ENCODE measurements at regions not wholly inside any gene's neighbourhood (a gene's known extent, or its start where the extent isn't known, plus 50 kb on each side); places are given as distances from the start of the nearest gene placed in this dataset.
A peak's percentile ranks its signal among the peaks of the same experiment; 100 is the strongest.
"Not testable (repeated sequence)": the region's sequence is repeated elsewhere in the genome, so short reads cannot be mapped to it uniquely, and the experiment has no call there.

DNA sequence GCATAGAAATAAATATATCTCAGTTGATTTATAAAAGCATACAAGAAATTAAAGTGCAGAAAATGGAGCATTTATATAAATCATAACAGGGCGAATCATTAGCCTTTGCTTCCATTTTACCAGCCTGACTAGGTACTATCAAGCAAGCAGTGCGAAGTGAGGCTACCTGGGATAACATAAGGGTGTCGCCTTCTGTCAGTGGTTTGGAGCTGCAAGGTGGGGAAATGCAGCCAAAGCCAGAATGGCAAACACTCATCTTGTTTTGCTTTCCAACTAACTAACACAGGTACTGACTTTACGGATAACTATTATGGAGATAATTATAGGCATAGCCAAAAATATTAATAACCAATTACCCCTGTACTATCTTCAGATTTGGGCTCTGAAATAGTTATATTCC is 1459.8 kb downstream of the RAPGEF2 start:
- Mint-ChIP-seq H3K27ac (no peak overlapping the region), H3K4me1 (no peaks in the 10 kb centered on the region), H3K27me3 (no peaks in the 10 kb centered on the region), H3K36me3 (no peaks in the 10 kb centered on the region), H3K4me3 (no peak overlapping the region), H3K9me3 (peaks cover 0 to 4% (median 0%) of the 10 kb centered on the region in 7 donors)
- no peak for DNase-seq
- ATAC-seq (ENCODE audit: low read depth in 2 of 2), result no peak

DNA sequence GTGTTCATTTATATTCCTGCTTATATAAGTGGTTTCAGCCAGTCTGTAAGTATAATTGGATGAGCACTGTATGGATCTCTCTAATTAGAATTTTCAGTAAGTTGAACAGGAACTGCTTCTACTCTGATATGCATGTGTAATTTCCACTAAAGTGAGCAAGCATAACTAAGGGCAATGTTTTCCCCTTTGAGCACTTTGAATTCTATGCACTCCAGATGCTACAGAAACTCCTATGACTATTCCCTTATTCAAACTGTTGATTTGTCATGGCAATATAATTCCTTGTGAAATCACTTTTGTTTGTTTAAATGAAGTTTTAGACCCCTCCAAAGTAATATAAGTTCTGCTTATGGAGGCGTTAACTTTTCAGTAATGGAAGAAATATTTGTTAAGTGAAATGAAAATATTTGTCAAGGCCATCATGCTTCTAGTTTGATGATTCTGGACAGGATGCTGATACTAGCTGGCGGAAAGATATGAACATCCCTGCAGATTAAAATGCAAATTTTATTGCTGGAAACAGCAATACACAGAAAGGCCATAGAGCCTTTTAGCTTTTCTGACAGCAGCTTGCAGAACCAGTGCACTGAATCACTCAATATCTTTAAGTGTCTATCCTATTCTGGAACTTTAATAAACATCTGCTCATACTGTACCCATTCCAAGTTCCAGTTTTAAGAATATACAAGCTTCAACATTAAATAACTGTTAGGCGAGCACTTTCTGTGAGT is 1460.8 kb downstream of the RAPGEF2 start:
- Mint-ChIP-seq H3K36me3 (no peaks in the 10 kb centered on the region), H3K4me1 (no peaks in the 10 kb centered on the region), H3K27me3 (no peaks in the 10 kb centered on the region), H3K4me3 (no peak overlapping the region), H3K27ac (no peak overlapping the region), H3K9me3 (peaks cover 0 to 4% (median 2%) of the 10 kb centered on the region in 7 donors)
- ATAC-seq (ENCODE audit: low read depth in 2 of 2) (no peak), DNase-seq (no peak)

- Mint-ChIP-seq H3K4me1 (no peaks in the 10 kb centered on the region), H3K36me3 (no peaks in the 10 kb centered on the region), H3K27me3 (no peaks in the 10 kb centered on the region), H3K9me3 (peaks cover 0 to 5% (median 2%) of the 10 kb centered on the region in 7 donors), H3K27ac (no peak overlapping the region), H3K4me3 (no peak overlapping the region)
- DNase-seq (no peak), ATAC-seq (ENCODE audit: low read depth in 2 of 2) (no peak)
These were observed 1464.8 kb downstream of the RAPGEF2 start for GRCh38 chr4:160567634-160568033.

DNA sequence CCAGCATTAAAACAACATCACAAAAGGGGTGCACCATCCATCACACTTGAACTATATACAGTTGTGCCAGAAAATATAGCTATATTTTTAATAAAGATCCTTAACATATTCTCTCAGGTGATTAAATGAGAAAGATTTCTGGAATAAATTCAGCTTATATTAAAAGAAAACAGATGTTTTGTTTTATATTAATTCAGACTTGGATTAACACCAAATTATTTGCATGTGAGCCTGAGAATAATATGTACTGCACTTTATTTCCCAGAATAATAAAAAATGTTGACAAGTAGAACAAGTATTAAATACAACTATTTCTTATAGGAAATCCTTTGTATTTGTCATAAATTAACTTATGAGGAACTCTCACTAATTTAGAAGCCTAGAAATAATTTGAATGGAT is 1467.4 kb downstream of the RAPGEF2 start:
- peak overlapping the region in 1 of 8 donors; percentile 6 for H3K4me3 Mint-ChIP-seq
- H3K36me3 Mint-ChIP-seq, result no peaks in the 10 kb centered on the region
- H3K27me3 Mint-ChIP-seq, result no peaks in the 10 kb centered on the region
- H3K4me1 Mint-ChIP-seq, result no peaks in the 10 kb centered on the region
- ATAC-seq (ENCODE audit: low read depth in 2 of 2) (no peak), DNase-seq (no peak)
- no peak overlapping the region for H3K27ac Mint-ChIP-seq
- peaks cover 0 to 5% (median 2%) of the 10 kb centered on the region in 7 donors for H3K9me3 Mint-ChIP-seq

GRCh38 chr4:160574272-160574671 is 1471.4 kb downstream of the RAPGEF2 start:
- H3K27me3 Mint-ChIP-seq; DNase-seq; H3K27ac Mint-ChIP-seq; H3K36me3 Mint-ChIP-seq; H3K9me3 Mint-ChIP-seq; H3K4me3 Mint-ChIP-seq; ATAC-seq (ENCODE audit: low read depth in 2 of 2); H3K4me1 Mint-ChIP-seq: not testable (repeated sequence)

GRCh38 chr4:160580581-160580980 is 1477.7 kb downstream of the RAPGEF2 start:
- no peak for DNase-seq
- H3K9me3 Mint-ChIP-seq, result peaks cover 0 to 13% (median 7%) of the 10 kb centered on the region in 7 donors
- ATAC-seq (ENCODE audit: low read depth in 2 of 2), result no peak
- no peak overlapping the region for H3K27ac Mint-ChIP-seq
- no peaks in the 10 kb centered on the region for H3K36me3 Mint-ChIP-seq
- no peak overlapping the region for H3K4me3 Mint-ChIP-seq
- no peaks in the 10 kb centered on the region for H3K27me3 Mint-ChIP-seq
- no peaks in the 10 kb centered on the region for H3K4me1 Mint-ChIP-seq

- H3K9me3 Mint-ChIP-seq, result peaks cover 0 to 9% (median 0%) of the 10 kb centered on the region in 7 donors
- DNase-seq (no peak), ATAC-seq (ENCODE audit: low read depth in 2 of 2) (no peak)
- no peak overlapping the region for H3K27ac Mint-ChIP-seq
- no peaks in the 10 kb centered on the region for H3K4me1 Mint-ChIP-seq
- H3K36me3 Mint-ChIP-seq, result no peaks in the 10 kb centered on the region
- H3K4me3 Mint-ChIP-seq, result no peak overlapping the region
- H3K27me3 Mint-ChIP-seq, result no peaks in the 10 kb centered on the region
These were observed 1489.4 kb downstream of the RAPGEF2 start for GRCh38 chr4:160592258-160592657.

DNA sequence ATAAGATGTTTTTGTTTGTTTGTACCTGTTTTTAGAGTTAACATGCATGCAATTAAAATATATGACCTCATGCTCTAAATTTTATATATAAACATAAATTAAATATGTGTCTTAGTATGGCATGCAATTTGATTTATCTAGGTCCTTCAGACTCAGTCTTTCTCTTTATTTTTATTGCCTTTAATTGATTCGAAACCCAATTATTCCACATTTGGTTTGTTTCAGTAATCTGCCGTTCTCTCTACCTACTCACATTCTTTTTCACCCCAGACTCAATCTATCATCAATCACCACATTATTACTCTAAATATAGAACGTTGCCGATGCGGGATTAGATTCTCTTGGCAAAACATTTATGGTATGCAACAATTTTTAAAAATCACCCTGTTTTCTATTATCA is 1492.8 kb downstream of the RAPGEF2 start:
- no peak for DNase-seq
- Mint-ChIP-seq H3K27me3 (no peaks in the 10 kb centered on the region), H3K4me3 (no peak overlapping the region), H3K27ac (no peak overlapping the region), H3K36me3 (no peaks in the 10 kb centered on the region), H3K9me3 (peaks cover 0 to 9% (median 0%) of the 10 kb centered on the region in 7 donors), H3K4me1 (no peaks in the 10 kb centered on the region)
- no peak for ATAC-seq (ENCODE audit: low read depth in 2 of 2)

DNA sequence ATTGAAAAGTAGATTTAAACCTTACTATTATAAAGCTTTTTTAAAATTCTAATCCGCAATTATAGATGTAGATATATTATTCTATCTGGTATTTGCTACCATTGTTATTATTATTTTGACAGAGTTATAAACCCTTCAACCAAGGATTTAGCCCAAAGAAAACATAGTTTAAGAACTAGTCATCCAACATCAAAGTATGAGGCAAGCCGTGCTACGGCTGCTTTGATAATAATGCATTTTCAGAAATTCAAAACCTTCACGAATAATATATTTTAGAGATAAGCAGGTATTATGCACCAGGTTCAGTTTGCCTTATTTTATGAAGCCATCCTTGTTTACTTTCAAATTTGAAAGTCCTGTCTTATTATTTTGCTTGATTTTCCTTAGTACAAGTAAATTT is 1501.7 kb downstream of the RAPGEF2 start:
- Mint-ChIP-seq H3K27me3 (no peaks in the 10 kb centered on the region), H3K4me1 (no peaks in the 10 kb centered on the region), H3K4me3 (no peak overlapping the region), H3K27ac (no peak overlapping the region), H3K36me3 (no peaks in the 10 kb centered on the region), H3K9me3 (peaks cover 0 to 4% (median 0%) of the 10 kb centered on the region in 7 donors)
- DNase-seq (no peak), ATAC-seq (ENCODE audit: low read depth in 2 of 2) (no peak)

- ATAC-seq (ENCODE audit: low read depth in 2 of 2), result no peak
- DNase-seq, result no peak
- Mint-ChIP-seq H3K27ac (no peak overlapping the region), H3K4me3 (no peak overlapping the region), H3K9me3 (peaks cover 2 to 8% (median 6%) of the 10 kb centered on the region in 7 donors), H3K4me1 (no peaks in the 10 kb centered on the region), H3K36me3 (no peaks in the 10 kb centered on the region), H3K27me3 (no peaks in the 10 kb centered on the region)
These were observed 1508.3 kb downstream of the RAPGEF2 start for GRCh38 chr4:160611181-160611580.

DNA sequence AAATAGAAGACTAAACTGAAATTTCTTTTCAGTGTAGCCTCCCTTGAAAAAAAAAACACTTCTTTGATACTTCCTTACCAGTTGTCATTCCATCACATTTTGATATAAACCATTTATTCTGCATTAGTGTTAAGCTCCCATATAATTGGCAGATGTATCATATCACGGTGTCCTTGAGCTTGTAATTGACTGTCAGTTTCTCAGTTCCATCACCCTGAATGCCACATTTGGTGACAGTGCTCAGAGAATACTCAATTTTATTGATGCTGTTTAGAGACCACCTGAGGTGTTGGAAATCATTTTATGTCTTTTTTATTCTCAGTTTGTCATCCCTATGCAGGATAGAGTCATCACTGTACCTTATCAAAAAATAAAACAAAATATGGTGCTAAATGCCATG is 1528.2 kb downstream of the RAPGEF2 start:
- no peaks in the 10 kb centered on the region for H3K36me3 Mint-ChIP-seq
- ATAC-seq (ENCODE audit: low read depth in 2 of 2) (no peak), DNase-seq (no peak)
- no peaks in the 10 kb centered on the region for H3K4me1 Mint-ChIP-seq
- H3K4me3 Mint-ChIP-seq, result no peak overlapping the region
- H3K9me3 Mint-ChIP-seq, result peaks cover 0 to 36% (median 4%) of the 10 kb centered on the region in 7 donors
- H3K27me3 Mint-ChIP-seq, result no peaks in the 10 kb centered on the region
- no peak overlapping the region for H3K27ac Mint-ChIP-seq

GRCh38 chr4:160652790-160653189 is 1511.0 kb downstream of the FSTL5 start:
- DNase-seq (no peak), ATAC-seq (ENCODE audit: low read depth in 2 of 2) (no peak)
- Mint-ChIP-seq H3K4me1 (no peaks in the 10 kb centered on the region), H3K9me3 (peaks cover 0 to 3% (median 0%) of the 10 kb centered on the region in 7 donors), H3K27me3 (no peaks in the 10 kb centered on the region), H3K36me3 (no peaks in the 10 kb centered on the region), H3K4me3 (no peak overlapping the region), H3K27ac (no peak overlapping the region)

DNA sequence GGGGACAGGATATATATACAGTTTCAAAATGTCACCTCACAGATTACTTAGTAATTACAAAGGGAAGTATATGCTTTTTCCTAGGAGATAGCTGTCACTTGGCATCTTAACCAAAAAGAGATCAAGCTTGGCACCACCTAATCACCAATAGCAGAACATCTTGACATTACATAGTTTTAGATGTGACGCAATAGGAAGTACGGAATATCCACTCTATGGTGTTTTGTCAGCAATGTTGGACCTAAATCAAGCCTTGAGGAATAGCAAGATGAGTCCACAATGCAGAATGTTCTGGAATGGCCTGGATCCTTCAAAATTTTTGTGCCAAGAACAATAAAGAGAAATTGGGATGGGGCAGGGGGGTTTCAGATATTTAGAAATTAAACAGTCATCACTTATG is 1488.2 kb downstream of the FSTL5 start:
- Mint-ChIP-seq H3K4me1 (no peaks in the 10 kb centered on the region), H3K27me3 (no peaks in the 10 kb centered on the region), H3K36me3 (no peaks in the 10 kb centered on the region), H3K27ac (no peak overlapping the region), H3K9me3 (peaks cover 0 to 6% (median 4%) of the 10 kb centered on the region in 7 donors), H3K4me3 (no peak overlapping the region)
- ATAC-seq (ENCODE audit: low read depth in 2 of 2), result no peak
- DNase-seq, result no peak

DNA sequence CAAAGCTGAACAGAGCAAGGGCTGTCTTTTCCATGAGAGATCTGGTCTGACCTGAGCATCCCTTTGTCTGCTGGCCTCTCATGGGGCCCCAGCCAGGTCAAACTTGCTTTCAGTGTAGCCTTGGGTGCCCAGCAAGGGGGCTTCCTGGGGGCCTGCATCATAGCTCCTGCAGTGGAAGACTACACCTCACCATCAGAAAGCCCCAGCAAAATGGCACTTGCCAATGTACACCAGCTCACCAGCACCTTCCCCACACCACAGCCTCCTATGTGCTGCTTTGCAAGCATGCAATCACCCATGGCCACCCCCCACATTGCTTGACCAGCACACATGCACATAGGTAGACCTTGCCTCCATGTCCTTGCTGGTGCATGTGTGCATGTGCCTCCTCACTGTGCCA is 1478.1 kb downstream of the FSTL5 start:
- peaks cover 0 to 12% (median 3%) of the 10 kb centered on the region in 7 donors for H3K9me3 Mint-ChIP-seq
- H3K36me3 Mint-ChIP-seq, result no peaks in the 10 kb centered on the region
- no peak for ATAC-seq (ENCODE audit: low read depth in 2 of 2)
- no peaks in the 10 kb centered on the region for H3K27me3 Mint-ChIP-seq
- no peak overlapping the region for H3K27ac Mint-ChIP-seq
- DNase-seq, result no peak
- peak overlapping the region in 1 of 8 donors; percentile 77 for H3K4me3 Mint-ChIP-seq
- H3K4me1 Mint-ChIP-seq, result no peaks in the 10 kb centered on the region

DNA sequence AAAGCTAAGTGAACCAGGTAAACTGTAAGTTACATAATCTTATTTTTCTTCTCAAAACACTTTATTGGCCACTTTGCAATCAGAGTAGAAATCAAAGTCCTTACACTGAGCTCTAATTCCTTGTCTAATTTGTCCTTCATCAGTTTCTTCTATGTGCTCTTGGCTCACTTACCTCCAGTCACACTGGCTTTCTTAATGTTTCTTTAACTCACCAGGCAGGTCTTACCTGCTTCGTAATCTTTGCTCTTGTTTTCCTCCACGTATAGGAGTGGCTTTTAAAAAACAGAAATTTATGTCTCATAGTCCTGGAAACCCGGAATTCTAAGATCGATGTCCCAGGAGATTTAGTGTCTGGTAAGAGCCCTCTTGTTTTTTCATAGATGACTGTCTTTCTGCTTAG is 1462.1 kb downstream of the FSTL5 start:
- ATAC-seq (ENCODE audit: low read depth in 2 of 2), result no peak
- H3K4me1 Mint-ChIP-seq, result no peaks in the 10 kb centered on the region
- H3K4me3 Mint-ChIP-seq, result no peak overlapping the region
- H3K27me3 Mint-ChIP-seq, result no peaks in the 10 kb centered on the region
- no peak for DNase-seq
- H3K27ac Mint-ChIP-seq, result no peak overlapping the region
- no peaks in the 10 kb centered on the region for H3K36me3 Mint-ChIP-seq
- peaks cover 0 to 8% (median 2%) of the 10 kb centered on the region in 7 donors for H3K9me3 Mint-ChIP-seq
